ENCODE measurements at regions not wholly inside any gene's neighbourhood (a gene's known extent, or its start where the extent isn't known, plus 50 kb on each side); places are given as distances from the start of the nearest gene placed in this dataset.
"Not testable (repeated sequence)": the region's sequence is repeated elsewhere in the genome, so short reads cannot be mapped to it uniquely, and the experiment has no call there.

DNA sequence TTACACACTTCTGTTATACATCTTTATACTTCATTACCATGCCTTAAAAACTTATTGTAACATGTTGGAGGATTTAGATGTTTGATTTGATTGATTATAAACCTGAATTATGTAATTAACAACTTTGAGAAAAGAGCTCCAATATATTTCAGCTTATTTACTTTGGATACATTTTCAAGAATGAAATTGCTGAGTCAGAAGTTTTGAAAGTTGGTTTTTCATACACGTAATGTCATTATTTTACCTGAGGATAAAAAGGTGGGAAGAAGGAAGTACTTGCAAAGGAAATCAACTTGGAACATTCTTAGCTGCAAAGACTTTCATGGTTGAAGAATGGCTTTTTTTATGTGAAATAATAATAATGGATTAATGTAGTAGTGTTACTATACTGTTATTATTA is 677.2 kb downstream of the FAM181B start:
- DNase-seq (ENCODE audit: low read depth), result no peak

DNA sequence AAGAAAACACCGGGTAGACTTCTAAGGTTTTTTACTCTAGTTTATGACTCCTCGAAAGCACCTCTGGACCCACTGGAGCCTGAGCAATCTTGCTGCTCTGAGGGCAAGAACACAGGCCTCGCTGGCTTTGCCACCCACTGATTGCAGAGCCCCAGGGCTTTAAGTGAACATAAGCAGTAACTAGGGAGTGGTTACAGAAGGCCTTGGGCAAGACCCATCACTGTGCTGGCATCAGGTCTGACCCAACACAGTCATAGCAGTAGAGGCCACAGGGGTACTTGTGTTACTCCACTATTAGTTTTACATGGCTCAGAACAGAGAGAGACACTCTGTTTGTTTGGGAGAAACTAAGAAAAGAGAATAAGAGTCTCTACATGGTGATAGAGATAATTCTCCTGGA is 684.5 kb downstream of the FAM181B start:
- DNase-seq (ENCODE audit: low read depth), result no peak

DNA sequence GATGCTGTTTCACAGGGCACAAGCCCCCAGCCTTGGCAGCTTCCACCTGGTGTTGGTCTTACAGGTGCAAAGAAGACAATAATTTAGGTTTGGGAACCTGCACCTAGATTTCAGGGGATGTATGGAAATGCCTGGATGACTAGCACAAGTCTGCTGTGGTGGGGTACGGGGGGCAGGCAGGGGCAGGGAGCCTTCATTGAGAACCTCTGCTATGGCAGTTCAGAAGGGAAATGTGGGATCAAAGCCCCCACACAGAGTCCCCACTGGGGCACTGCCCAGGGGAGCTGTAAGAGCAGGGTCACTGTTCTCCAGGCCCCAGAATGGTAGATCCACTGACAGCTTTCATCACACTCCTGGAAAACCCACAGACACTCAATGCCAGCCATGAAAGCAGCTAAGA is 686.5 kb downstream of the FAM181B start:
- DNase-seq (ENCODE audit: low read depth), result no peak

DNA sequence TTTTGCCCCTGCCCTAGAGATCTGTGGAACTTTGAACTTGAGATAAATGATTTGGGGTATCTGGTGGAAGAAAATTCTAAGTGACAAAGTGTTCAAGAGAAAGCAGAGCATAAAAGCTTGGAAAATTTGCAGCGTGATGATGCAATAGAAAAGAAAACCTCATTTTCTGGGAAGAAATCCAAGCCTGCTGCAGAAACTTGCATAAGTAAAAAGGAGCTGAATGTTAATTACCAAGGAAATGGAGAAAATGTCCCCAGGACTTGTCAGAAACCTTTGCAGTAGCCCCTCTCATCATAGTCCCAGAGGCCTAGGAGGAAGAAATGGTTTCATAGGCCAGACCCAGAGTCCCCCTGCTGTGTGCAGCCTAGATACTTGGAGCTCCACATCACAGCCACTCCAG is 686.9 kb downstream of the FAM181B start:
- DNase-seq (ENCODE audit: low read depth), result no peak

DNA sequence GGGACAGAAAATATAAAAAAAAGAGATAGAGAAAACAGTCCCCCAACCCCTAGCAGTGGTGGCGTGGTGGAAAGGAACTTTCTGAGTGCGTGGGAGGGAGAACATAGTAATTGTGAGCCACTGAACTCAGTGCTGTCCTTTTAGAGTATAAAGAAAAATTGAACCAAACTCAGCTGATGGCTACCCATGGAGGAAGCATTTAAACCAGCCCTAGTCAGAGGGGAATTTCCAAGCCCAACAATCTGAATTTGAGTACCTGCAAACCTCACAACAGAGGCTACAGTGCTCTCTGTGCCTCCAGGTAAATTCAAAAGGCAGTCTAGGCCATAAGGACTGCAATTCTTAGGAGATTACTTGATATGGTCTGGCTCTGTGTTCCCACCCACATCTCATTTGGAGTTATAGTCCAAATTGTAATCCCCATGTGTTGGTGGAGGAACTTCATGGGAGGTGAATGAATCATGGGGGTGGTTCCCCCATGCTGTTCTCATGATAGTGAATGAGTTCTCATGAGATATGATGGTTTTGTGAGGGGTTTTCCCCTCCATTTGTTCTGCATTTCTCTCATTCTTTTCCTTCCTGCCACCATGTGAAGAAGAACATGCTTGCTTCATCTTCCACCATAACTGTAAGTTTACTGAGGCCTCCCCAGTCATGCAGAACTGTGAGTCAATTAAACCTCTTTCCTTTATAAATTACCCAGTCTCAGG is 687.8 kb downstream of the FAM181B start:
- no peak for DNase-seq (ENCODE audit: low read depth)

DNA sequence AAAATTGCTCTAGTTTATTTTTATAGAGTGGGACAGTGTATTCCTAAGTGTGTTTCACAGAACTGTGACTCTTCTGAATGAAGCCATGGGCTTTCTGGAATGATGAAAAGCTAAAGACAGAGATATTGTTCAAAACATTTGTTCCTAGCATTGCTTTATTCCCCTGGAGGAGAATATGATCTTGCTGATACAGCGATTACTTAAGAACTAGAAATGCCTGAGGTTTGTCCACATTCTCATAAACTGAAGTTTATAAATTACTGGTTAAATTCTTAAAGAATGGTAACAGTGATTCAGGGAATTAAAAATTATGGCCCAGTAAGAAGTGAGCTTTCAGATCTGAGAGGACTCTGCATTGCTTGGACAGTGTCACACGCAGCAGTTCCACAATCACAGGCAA is 690.3 kb downstream of the FAM181B start:
- no peak for DNase-seq (ENCODE audit: low read depth)

DNA sequence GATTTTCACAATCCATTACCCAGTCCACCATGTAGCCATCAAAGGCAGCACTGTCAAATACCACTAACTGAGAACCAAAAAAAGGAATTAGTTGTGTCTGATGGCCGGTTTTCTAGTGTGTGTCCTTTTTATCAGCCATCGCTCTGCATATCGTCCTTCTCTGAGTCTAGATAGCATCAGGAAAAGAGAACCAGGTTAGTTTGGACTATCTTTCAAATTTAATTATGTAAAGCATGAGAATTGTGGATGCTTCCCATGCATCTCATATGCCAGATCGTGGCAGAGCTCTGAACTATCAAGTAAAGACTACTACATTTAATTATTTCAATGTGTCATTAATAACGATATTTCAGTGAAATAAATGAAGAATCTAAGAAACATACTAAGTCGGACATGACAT is 691.9 kb downstream of the FAM181B start:
- DNase-seq (ENCODE audit: low read depth), result no peak

DNA sequence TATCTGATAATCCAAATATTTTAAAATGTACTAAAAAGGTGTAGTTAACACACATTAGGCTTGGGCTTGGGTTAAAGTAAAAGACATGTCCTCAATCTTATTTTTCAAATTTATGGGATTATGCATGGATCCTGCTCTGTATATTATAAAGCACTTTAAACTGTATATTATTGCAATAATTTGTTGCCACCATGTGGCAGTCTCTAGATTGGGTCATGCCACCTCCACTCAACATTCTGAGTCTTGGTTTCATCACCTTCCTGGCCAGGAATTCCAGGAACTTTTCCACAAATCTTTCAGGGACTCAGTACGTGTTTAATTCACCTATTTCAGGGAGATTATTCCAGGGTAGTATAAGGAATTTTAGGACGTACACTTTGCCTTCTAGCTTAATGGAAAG is 695.5 kb downstream of the FAM181B start:
- no peak for DNase-seq (ENCODE audit: low read depth)

DNA sequence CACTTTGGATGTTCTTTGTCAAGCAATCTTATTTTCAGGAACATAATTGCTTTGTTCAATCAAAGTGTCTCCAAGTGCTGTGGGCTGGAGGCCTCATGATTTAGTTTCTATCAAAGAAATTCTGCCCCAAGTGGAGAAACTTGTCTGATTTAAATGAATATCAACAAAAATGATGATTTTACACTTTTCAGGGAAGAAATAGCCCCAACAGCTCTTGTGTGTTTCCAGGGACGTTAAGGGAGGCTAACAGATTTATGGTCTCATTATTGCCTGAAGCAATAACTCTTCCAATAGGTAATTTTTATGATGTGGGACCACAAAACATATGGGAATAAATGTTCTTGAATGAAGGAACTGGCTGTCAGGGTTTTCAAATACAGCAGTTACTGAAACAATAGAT is 699.1 kb downstream of the FAM181B start:
- no peak for DNase-seq (ENCODE audit: low read depth)

DNA sequence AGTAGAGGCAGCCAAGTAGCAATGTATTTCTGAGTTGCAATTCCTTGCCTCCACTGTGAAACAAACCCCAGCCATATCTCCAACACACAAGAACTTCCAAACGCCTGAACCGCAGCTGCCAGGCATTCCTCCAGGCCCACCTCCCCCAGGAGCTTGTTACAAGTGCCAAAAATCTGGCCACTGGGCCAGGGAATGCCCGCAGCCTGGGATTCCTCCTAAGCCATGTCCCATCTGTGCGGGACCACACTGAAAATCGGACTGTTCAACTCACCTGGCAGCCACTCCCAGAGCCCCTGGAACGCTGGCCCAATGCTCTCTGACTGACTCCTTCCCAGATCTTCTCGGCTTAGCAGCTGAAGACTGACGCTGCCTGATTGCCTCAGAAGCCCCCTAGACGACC is 706.3 kb downstream of the FAM181B start:
- not testable (repeated sequence) for DNase-seq (ENCODE audit: low read depth)

DNA sequence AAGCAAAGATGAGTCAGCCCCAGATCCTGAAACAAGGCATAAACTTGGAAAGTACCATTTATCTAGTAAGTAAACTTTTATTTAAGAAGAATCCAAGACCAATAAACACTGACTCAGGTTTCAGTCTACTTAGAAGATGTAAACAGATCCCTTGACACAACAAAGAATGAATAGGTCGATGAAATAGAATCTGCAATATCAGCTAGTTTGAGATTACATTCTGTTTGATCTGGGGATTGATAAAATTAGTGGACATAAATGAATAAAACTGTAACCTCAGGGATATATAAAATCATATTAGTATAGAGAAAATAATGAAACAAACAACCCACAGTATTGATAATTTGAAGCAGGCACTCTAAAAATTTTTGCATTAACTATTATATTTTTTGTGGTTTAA is 708.9 kb downstream of the FAM181B start:
- no peak for DNase-seq (ENCODE audit: low read depth)

DNA sequence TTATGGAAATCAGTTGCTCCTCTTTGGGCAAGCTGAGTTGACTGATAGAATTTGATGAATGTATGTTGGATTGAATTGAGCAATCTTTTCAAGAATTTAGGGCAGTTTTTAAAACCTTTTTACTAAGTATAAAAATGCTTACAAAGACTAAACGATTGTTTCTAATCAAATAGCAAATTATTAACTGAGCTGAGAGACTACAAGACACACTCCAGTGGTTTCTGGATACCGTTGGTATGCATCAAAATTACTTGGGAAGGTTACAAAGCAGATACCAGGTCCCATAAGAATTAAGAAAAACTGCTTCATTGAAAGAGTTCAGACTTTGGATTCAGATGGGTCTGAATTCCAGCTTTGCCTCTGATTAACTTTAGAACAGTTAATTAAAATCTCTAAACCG is 721.4 kb downstream of the FAM181B start:
- no peak for DNase-seq (ENCODE audit: low read depth)

DNA sequence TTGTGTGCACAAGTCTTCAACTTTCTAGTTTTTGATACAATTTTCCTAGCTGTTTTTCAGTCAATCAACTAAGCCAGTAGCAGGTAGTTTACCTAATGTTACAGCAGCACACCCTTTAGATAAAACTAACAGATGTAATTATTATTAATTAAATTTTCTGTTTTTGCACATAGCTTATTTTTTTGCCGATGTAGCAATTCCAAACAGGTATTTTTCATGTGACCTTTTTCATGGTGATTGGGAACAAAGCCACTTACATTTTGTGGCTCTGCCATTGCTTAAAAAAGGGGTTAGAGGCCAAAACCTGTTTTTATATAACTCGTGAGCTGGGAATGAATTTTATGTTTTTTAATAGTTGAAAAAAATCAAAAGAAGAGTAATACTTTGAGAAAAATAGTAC is 724.5 kb downstream of the FAM181B start:
- no peak for DNase-seq (ENCODE audit: low read depth)

DNA sequence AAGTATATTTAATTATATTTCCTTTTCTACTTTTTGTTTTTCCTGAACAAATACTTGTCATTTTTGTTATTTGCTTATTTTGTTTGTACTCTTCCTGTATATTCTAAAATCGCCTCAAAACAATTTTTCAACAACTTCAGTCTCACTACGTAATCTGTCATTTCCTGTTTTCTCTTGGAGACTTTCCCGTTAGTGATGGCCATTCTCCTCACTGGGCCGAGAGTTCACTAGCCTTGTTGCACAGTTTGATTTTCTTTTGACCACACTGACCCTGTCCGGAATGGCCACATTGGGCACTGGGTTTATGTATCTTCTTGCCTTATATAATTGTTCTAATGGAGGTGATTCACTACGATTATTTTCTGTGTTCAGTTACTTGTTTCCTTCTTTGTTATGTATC is 726.1 kb downstream of the FAM181B start:
- no peak for DNase-seq (ENCODE audit: low read depth)

DNA sequence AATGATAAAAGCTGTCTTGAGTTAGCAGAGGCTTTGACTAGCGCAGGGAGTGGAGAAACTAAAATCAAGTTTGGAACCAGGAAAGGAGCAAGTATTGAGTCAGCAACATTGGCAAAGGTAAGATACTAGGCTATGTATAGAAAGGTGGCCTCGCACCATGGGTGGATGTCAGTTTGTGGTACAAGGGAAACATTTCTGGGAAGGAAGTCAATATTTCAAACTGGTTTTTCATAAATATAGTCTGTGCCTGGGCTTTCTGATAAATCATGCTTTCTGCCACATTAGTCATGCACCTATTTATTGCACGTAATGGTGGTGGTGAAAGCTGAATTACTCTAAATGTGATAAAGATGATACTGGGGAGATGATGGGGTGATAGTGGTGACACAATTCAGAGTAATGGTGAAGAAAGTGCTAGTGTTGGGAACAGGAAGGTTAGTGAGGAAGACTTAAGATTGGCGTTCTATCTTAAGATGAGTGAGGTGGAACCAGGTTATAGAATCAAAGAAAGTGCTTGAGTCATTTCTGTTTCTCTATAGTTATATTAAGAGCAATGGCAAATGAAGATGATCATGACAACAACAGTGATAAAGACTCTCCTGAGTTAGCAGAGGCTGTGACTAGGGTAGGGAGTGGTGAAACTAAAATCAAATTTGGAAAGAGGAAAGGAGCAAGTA is 729.0 kb downstream of the FAM181B start:
- no peak for DNase-seq (ENCODE audit: low read depth)

DNA sequence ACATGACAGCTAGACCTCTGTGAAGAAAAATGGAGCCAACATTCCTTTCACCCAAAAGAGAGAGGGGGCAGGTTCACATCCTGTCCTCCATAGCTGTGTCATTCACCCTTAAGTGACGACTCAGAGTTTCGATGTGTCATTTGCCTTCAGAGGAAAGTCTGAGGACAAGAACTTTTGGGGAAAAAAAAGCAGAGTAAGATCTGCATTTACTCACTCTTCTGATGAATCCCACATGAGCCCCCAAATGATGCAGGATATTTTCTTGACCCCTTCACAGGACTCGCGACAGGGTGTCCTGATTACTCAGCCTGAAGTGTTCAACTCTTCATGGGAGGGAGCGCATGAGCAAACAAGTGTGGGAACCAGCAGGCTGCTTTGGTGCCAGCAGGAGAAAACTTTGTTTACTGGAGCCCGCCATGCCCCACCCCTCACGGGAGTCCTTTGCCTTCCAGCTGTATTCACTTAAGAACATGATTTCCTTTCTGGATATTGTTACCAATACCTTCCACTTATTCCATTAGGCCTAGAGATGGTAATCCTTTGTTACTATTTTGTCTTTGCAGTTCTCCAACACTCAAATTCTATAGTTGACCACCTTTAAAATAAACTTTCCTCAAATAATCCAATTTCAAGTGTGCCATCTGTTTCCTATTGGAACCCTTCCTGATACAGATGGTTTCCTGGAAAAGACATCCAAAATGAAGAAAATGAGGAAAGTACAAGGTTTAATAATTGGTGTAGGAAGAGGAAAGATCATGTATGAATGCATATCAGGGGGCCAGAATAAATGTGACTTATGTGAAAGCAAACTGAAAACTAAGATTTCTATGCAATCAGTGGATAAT is 729.8 kb downstream of the FAM181B start:
- DNase-seq (ENCODE audit: low read depth), result no peak

DNA sequence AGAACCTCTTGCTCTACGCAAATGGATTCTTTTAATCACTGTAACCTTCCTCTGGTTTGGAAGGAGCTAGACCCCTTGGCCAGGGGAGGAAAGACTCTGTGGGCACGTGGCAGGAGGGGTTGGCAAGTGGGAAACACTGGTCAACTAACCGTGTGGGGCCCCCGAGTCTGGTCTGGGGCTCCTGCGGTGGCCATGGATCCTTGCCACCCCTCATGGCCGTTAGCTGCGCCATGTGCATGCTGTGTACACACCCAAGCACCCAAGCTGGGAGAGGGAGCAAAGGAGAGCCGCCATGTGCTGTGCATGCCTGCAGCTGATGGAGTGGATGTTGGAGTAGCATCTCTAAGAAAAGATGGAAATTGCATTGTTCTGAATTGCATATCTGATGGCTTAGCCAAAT is 730.6 kb downstream of the FAM181B start:
- DNase-seq (ENCODE audit: low read depth), result no peak

DNA sequence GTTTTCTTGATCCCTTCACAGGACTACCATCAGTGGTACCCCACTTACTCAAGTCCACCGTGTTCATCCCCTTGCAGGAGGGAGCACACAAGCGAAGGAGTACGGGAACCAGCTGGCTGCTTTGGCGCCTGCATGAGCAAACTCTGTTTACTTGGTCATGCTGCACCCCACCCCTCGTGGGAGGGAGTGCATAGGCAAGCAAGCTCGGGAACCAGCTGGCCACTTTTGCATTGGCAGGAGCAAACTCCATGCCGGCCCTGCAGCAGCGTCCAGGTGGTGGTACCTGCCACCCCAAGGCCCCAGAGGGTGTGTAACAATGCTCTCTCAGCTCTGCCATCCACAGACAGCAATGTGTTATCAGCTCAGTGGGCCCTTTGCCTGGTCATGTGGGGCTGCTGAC is 737.8 kb downstream of the FAM181B start:
- DNase-seq (ENCODE audit: low read depth), result no peak

DNA sequence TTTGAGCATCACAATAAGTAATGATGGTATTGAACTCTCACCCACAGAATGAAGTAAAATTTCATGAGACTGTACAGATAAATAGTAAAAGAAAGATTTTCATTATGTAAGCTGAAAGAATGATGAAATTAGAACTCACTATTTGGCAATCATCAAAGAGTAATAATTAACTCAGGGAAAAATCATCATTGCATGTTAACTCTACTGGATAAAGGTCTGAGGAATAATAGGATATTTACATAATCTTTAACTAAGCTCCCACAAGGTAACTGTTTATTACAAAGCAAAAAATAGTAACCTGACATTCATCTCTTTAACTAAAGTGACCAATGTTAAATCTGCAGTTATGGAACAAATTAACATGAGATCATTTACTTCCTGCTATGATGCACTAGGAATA is 739.9 kb downstream of the FAM181B start:
- DNase-seq (ENCODE audit: low read depth), result no peak

DNA sequence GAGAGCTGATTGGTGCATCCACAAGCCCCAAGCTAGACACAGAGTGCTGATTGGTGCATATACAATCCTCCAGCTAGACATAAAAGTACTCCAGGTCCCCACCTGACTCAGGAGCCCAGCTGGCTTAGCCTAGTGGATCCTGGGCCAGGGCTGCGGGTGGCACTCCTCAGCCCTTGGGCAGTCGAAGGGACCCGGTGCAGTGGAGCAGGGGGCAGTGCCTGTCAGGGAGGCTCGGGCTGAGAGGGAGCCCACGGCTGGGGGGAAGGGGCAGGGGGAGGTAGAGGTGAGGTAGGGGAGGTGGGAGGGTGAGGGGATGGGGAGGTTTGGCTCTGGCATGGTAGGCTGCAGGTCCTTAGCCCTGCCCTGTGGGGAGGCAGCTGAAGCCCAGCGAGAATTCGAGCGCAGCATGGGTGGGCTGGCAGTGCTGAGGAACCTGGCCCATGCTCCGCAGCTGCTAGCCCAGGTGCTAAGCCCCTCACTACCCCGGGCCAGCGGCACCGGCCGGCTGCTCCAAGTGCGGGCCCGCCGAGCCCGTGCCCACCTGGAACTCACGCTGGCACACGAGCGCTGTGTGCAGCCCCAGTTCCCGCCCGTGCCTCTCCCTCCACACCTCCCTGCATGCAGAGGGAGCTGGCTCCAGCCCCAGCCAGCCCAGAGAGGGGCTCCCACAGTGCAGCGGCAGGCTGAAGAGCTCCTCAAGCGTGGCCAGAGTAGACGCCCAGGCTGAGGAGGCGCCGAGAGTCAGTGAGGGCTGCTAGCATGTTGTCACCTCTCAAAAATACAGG is 742.8 kb downstream of the FAM181B start:
- DNase-seq (ENCODE audit: low read depth), result no peak

DNA sequence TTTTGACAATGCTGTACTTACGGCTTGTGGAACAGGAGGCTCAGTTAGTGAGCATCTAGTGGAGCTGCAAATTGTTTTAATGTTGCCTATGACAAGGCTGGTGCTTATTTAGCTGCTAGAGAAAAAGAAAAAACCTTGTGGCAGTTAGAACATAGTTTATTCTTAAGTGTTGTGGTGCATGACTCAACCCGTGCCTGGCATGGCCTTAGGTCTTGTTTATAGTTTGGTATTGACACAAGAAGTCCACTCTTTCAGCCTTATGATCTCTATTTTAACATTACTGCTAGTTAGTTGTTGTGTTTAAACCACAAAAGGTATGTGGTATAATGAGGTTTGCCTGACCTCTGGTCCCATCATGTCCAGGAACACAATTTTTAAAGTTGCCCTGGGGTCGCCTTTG is 744.6 kb downstream of the FAM181B start:
- no peak for DNase-seq (ENCODE audit: low read depth)

DNA sequence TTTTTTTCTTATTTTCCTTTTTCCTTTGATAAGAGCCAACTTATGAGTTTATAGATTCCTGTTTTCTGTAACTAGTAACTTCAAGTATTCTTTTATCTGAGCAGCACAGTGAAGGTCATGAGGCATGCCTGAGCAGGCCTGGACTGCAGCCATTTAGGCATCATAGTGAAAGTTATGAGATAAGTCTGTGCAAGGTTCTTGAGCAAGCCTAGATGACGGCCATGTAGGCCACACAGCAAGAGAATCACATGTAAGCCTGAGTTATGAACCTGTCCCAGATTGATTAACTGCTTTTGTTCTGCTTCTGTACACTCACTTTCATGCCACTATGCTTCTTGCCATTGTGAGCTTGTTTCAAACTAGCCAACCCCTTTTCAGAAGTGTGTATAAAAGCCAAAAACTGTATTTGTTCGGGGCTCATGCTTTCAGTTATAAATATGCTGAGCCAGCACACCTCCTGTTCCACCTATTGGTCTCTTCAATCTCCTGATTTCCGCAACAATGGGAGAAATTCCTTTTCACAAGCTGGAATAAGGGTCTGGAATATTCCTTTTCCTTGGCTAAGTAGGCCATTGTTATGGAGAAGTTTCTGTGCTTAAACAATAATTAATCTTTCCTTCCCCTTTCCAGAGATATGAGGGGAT is 745.7 kb downstream of the FAM181B start:
- DNase-seq (ENCODE audit: low read depth), result no peak

All from CMK (cell line).